Skin of body (tissue), 1 donor: ENCODE measurements at regions not wholly inside any gene's neighbourhood (a gene's known extent, or its start where the extent isn't known, plus 50 kb on each side); places are given as distances from the start of the nearest gene placed in this dataset.

Experiments used
- DNase-seq: peaks from one replicate; lab custom pipeline; 2025; lab: John Stamatoyannopoulos, UW

DNA sequence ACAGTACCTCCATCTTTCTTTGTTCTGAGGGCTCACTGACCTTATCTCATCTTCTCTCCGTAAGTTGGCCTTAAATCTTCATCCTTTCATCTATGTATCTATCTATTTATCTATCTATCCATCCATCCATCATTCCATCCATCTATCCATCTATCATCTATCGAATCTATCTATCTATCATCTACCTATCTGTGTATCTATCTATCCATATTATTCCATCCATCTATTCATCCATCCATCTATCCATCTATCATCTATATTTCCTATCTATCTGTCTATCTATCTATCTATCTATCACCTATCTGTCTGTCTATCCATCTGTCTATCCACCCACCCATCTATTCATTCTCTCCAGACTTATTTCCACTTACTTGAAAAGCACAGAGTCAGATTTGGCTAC, 147.3 kb upstream of the PMEPA1 start:
- no peak for DNase-seq

DNA sequence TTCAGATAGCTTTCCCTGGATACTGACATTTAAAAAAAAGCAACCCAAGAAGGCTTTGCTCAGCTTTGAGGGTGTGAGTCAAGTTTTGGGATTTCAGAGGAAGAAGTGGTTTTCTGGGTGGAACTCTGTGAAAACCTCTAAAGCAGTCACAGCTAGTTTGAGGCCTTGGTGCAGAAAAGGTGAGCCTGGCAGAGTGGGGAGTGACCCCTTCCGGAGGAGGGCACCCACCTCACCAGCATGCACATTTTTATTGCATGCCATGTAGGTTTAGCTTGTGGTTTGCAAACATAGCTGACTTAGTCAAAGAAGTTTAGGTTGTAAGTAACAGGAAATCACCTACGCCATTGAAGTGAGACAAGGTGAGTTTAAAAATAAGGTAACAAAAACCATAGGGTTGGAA, 146.8 kb upstream of the PMEPA1 start:
- DNase-seq = no peak

DNA sequence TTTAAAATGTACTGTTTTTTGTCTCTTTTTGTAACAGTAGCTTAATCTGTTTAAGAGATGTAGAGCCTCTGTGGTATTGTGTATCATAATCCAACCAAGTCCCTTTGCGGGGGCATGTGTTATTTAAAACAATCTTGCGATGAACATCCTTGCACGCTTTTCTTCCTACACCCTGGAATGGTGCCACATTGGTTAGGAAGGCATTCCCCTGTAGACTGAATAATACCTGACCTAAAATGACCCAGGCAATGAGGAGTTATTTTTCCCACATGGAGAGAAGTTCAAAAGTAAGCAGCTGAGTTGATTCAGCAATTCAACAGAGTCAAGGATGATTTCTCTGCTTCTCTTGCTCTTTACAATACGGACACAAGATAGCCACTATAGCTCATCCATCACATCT, 142.0 kb upstream of the PMEPA1 start:
- no peak for DNase-seq

DNA sequence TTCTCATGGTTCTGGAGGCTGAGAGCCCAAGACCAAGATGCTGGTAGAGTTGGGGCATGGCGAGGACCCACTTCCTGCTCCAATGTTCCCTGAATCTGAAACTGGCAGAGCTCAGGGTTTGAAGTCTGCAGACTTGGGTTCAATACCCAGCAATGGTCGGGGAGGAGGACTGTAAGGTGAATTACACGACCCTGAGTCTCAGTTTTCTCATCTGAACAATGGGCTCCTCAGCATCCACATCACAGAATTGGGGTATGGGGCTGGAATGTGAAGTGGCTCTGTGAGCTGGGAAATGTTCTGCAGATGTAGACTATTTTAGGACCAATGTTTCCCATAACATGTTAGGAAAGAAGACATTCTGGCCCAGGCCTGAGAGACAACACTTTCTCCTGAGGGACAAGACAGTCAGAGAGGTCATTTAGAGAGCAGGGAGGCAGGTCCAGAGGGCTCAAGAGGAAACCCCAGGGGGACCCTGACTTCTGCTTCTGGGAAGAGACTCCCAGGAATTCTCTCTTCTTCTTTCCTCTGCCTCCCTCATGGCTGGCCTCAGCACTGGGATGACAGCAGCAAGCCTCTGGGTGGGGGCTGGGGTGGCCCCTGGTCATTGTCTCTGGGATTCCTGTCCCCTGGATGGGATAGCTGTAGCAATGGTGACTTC, 141.3 kb upstream of the PMEPA1 start:
- DNase-seq = no peak

DNA sequence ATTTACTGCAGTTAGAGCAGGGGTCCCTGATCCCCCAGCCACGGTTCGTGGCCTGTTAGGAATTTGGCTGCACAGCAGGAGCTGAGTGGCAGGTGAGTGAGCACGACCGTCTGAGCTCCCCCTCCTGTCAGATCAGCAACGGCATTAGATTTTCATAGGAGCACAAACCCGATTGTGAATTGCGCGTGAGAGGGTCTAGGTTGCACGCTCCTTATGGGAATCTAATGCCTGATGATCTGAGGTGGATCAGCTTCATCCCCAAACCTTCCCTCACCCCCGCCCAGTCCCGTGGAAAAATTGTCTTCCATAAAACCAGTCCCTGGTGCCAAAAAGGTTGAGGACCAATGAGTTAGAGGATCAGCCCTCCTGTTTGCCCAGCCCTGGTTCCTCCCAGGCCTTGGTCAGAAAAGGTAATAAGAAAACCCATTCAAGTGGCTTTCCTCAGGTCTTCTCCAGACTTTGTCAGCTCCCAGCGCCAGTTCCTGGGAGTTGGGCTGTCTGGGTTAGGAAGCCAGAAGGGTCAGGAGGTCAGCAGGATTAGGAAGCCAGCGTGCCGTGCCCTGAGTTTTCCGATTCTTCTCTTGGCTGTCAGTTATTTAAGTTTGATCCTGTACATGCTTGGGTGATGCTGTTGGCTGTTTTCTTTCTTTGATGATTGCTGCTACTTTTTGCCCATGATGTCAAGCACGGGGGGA, 139.9 kb upstream of the PMEPA1 start:
- DNase-seq = no peak

DNA sequence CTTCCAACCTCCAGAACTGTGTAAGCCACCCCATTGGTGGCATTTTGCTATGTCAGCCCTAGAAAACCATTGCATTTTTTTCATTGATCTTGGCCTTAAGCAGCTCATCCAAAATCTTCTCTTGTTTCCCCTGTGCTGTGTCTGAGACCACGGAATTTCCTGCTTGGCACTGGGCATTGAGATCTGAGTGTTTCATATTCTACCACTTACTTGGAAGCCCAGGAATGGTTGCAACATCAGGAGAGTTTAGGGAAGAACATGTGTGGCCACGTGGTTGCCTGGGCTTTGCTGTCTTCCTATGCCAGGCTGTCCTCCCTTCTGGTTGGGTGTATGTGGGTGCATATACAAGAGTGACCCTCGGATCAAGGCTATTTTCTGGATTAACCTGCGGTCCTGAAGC, 139.3 kb upstream of the PMEPA1 start:
- DNase-seq = no peak

DNA sequence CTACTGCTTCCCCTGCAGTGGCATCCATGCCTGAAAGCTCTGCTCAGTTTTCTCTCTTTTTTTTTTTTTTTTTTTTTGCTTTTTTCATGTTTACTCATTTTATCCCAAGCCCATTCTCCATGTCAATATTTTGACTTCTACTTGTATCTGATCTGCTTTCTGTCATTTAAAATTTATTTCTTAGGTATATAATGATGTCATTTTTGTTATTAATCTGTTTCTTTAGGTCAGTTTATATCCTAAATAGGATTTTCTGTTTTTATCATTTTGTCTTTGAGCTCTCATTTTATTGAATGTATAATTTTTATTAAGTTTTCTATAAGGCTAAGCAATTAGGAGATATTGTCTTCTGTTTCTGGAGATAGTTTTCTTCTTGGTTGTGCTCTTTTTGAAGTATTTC, 138.5 kb upstream of the PMEPA1 start:
- no peak for DNase-seq

DNA sequence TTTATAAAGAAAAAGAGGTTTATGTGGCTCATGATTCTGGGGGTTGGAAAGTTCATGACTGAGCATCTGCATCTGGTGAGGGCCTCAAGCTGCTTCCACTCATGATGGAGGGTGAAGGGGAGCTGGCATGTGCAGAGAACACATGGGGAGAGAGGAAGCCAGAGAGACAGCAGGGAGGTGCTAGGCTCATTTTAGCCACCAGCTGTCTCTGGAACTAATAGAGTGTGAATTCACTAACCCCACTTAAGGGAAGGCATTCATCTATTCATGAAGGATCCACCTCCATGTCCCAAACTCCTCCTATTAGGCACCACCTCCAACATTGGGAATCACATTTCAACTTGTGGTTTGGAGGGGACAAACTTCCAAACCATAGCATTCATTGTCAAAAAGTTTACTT, 137.3 kb upstream of the PMEPA1 start:
- DNase-seq = no peak

DNA sequence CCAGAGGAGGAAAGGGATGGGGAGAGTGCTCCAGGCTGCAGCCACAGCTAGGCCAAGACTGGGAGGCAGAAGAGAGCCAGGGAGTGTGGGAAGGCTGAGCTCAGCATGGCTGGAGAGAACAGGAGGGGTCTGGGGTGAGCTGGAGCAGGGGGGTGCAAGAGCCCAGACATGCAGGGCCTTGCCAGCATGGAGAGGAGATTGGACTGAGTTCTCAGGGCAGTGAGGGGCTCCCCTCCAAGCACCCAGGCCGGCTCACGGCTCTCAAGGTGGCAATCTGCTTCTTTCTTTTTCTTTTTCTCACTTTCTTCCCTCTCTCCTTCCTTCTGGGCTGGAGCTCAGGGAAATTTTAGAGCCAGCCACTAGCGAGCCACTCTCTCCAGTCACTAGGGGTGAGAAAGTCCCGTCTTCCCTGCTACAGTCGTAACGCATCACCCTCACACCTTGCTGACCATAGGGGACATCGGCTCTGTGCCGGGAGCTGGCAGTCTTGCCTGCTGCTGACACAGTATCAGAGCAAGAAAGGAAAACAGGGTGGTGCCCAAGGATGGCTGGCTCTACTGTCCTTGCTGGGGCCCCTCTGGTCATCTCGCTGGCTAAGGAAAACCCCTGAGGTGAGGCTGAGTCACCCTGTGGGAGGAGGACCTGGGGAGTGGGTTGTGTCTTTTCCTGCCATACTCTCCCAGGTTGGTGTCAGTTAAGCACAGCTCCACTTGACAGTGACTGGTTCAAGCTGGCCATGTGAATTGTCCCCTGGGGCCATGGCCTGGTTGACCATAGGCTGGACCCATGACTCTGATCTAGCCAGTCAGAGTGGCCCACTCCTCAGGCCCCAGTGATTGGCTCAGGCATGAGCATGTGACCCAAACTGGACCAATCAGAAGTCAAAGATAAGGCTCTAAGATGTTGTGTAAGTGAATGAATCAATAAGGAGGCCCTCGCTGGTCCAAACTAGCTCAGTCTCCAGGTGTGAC, 135.1 kb upstream of the PMEPA1 start:
- DNase-seq = no peak

DNA sequence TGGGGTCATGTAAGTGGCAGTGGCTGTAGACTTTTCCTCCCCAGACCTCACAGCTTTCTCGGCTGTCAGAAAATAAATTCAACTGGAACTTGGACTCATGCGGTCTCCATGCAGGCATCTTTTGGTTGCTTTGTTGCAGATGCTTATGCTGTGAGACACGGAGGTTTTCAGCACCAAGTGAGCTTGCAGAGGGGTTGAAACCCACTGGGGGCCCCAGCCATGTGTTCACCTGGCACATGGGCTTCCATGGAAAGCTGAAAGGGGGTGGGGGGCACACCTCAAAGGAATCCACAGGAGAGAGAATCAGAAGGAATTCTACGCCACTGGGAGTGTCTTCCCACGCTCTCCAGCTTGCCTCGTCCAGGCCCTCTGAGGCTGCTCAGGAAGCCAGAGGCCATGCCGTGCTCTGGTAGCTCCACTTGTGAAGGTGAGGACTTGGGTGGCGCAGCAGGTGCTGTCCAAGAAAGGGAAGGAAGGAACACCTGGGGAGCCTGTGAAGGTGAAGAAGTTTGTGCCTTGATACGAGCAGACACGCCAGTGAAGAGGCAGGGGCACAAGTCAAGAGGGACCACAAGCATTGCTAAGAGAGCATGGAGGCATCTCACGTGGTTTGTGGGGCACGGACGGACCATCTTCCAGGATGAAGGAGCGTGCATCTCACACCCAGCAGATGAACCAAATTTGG, 134.3 kb upstream of the PMEPA1 start:
- DNase-seq = no peak

DNA sequence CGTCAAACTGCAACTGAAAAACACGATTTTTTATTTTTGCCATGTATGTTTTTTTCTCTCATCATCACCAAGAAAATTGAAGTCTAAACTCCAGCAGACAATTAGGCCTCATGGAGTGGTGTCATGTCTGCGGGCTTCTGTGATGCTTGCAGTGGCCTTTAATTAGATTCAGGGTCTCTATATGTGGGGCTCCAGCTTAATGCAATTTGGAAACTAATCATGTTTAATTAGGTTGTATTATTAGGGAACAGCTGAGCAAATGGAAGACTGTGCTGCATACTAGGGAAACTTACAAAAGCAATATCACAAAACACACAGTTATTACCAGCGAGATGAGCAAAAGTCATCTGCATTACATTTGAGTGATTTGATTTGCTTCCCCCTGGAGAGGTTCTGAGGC, 132.9 kb upstream of the PMEPA1 start:
- no peak for DNase-seq

DNA sequence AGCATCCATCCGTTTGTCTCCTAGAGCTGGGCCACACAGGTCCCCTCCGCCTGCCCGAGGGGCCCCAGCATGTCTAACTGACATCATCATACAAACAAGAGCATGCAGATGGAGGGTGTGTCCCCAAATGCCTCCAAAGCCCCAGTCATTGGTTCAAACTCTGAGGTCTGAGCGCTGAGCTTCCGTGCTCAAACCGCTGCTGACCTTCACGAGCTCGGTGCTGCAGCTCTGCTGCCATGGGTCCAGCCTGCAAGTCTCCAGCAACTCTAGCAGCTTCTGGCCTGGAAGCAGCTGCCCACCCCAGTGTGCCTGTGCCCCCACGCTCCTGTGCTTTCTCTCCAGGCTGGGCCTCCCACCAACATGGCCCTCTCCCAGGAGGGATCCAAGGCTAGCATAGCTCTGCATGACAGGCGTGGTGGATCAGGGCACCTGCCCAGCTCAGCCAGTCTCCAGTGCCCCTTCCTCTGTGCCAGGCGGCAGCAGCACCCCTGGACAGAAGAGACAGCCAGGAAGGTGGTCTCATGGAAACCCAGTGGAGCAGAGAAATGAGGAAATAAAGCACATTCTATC, 131.6 kb upstream of the PMEPA1 start:
- no peak for DNase-seq

DNA sequence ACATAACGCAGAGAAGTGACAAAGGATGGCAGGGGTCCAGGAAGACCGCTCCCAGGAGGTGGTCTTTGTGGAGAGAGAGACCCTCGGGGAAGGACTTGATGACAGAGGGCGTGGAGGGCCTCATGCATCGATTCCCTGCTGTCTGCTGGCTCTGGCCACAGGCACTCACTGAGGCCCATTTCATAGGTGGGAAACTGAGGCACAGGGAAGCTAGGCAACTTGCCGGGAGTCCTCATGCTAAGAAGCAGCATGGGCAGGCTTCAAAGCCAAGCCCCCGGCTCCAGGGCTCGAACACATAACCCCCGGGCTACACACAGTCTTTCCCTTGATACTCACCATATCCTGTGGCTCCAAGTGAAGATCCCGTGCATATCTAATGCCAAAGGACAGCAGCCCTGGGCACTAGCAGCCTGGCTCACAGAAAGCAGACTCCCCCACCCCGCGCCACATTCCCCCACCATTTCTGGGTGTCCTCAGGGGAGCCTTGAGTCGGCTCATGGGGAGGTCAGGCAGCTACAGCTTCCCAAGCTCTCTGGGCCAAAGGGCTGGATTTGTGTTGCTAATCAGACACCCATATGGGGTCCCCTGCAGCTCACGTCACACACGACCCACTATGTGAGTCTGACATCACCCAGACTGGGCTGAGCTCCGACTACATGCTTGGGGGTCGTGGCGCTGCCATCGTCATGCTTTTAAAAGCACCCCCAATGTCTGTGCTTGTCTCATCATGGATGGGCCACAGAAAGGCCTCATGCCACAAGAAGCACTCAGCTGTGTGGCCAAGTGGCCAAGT, 130.9 kb upstream of the PMEPA1 start:
- DNase-seq = no peak

DNA sequence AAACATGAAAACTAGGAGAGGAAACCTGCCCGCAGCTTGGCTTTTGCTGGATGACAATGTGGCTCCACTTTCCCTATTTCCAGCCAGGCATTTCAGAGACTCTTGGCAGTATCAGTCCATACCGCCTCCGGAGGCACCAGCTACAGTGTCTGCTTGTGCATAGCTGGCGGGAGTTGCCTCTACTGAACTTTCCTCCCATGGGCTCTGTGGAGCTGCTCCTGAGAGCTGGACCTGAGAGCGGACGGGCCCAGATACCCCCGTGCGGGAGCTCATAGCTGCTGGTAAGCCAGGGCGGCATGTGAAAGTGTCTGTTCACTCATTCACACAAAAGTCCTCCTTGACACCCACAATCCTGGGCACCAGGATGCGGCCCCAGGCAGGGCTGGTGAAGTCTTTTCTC, 130.3 kb upstream of the PMEPA1 start:
- no peak for DNase-seq

DNA sequence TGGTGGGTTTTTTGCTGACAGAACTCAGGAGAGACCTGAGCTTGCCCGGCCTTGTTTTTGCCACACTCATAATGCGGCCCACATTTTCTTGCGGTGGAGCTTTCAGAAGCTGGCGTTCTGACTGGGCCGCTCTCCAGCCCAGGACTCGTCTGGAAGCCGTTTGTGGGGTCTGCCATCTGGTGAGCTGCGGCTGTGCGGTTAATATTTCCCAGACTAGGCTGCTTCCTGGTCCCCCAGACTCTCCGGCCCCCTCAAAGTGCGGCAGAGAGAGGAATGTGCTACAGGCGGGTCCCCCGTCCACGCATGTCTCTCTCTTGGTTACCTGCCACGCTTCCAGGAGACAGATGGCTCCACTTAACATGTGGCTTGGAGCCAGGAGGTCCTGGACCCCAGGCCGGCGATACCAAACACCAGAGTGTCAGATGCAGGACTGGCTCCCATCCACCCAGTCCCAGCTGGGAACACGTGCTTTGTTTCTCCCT, 128.9 kb upstream of the PMEPA1 start:
- peak; percentile 36 for DNase-seq

DNA sequence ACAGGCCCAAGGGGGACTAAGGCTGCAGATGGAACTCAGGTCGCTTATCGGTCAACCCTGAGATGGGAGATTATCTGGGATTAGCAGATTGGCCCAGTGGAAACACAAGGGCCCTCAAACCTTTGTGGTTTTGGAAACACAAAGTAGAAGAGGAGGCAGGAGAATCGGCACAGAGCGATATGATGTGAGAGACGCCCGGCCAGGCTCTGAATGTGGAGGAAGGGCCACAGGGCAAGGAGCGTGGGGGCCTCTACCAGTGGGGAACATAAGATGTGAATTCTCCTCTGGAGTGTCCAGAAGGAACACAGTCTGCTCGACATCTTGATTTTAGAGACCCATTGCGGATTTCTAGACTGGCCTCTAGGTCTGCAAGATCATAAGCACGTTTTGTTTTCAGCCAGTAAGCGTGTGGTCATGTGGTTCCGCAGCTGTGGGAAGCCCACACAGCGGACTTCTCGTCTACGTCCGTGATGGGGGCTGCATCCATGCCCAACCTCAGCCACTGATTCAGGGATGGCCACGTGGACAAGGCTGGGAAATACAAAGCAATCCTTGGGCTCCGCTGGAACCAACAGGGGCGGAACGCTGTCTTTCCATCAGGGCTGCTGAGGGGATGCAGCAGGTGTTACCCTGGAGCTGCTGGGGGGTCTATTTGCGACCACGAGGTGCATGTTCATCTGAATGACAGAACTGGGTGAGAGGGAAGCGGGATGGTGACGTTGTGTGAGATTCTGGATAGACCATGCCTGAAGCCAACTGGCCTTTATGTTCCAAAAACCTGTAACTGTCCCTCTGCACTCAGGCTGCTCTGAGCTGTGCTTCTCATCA, 127.6 kb upstream of the PMEPA1 start:
- no peak for DNase-seq

DNA sequence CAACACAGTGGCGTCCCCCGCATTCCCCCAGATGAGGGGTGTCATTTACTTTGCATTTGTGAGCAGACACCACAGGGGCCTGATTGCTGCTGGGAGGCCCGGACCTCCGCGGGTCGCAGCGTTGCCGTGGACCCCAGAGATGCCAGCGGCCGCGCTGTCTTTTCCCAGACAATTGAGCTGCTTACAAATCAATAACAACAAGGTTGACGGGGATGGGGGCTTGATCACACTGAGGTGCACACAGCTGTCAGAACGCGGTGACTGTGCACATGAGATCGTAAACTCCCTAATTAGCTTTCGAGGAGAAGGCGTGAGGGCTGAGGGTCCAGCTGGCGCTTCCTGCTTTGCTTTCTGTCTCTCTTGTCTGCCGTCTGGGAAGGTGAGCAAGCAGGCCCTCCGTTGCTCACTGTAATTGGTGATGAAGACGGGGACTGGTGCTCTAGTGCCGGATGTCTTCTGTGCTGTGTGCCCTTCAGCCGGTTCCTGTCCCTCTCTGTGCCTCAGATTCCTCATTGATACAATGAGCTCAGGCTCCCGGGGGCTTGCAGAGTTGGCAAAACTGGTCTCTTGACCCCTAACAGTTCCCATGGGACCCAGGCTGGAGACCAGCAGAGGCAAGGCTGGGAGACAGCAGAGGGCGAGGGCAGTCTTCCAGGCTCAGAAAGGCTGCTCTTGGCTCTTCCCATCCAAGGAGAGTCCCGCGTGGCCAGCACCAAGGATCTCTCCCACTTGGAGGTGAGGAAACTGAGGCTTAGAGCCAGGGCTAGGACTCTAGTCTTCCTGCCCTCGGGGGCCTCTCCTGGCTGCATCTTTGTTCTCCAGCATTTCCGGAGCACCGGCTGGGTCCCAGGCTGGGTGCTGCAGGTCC, 126.0 kb upstream of the PMEPA1 start:
- DNase-seq = no peak

DNA sequence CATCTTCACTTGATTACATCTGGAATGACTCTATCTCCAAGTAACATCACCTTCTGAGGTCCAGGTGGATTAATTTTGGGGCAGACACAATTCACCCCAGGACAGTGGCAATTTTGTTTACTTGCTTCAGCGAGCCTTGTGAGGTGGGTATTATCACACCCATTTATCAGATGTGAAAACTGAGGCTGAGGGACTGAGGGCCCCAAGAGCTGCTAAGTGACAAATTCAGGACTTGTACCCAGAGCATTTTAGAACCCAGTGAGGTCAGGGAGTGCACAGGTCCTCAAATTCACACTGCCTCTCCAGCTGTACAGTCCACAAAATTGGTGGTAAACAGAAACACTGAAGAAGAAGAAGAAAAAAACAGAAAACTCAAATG, 125.2 kb upstream of the PMEPA1 start:
- DNase-seq = no peak
